Fibroblast of skin of left quadriceps (primary cell): ENCODE measurements at regions not wholly inside any gene's neighbourhood (a gene's known extent, or its start where the extent isn't known, plus 50 kb on each side); places are given as distances from the start of the nearest gene placed in this dataset.

ENCODE experiments used
- DNase-seq, 2 experiments: peaks; one replicate each; pipeline ENCODE4 v3.0.0-alpha.2; 2013; ENCODE audit warnings: low read depth in 2 of 2

DNA sequence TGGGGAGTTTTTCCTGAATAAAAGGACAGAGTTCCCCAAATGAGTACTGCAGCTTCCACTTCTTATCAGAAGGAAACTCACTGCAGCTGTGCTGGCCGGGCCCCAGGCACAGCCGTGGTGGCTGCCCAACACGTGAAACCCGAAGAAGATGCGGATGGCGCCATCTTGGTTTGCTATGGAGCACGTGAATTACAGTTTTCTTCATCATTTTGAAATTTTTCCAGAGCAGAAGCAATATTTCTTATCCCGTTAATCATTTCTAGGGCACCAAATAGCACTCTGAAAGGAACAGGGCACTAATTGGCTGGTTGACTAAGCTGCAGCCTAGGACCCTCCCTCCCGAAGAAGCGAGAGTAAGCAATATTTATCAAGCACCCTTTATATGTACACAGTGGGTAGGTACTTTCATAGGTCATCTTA, 63.2 kb upstream of the EPS8L3 start:
- DNase-seq: no peak

DNA sequence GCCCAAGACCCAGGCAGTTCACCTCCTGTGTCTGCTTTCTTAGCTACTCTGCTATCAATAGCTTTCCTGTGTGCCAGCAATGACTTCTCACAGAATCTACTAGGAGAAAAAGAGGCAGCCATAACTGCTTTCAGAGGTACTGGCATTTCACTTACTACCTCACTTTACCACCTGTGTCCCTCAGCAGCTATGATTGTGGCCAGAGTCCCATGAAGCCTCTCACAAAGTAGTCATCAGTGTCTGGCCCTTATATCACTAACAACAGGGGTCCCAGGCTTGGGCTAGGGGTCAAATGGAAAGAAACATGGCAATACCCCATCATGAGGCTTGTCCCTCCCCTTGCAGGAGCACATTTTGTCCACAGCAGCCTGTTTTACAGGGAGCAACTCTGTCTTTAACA, 62.7 kb upstream of the EPS8L3 start:
- no peak for DNase-seq

DNA sequence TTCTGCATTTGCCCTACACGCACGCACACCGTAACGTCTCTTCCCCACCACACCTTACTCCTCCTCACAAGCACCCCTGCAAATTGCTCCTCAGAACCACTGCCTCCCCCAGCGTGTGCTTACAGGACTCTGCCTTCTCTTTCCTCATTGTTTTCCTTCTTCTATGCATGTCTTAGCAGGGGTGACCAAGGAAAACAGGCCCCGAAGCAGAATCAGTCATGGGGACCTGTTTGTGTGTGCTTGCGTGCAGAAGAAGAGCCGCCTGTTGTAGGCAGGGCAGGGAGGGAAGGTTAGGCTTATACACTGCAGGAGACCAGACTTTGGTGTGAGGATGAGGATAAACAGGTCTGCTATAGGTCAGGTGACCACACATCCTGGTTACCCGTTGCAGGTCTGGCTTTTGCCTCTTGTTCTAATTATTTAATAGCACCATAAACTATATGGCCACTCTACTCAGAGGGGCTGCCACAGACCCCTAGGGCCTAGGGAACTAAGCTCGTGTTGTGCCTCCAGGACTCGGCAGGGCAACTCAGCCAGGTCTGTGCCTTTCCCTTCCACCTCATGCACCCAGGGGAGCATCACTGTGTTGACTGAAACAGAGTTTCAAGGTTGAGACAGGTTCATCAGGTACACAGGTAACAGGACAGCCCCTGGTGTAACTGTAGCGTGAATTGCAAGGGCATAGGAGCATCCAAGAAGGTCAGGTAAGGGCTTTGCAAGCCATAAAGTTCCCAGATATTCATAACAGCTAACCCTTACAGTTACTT, 60.8 kb upstream of the EPS8L3 start:
- no peak for DNase-seq

DNA sequence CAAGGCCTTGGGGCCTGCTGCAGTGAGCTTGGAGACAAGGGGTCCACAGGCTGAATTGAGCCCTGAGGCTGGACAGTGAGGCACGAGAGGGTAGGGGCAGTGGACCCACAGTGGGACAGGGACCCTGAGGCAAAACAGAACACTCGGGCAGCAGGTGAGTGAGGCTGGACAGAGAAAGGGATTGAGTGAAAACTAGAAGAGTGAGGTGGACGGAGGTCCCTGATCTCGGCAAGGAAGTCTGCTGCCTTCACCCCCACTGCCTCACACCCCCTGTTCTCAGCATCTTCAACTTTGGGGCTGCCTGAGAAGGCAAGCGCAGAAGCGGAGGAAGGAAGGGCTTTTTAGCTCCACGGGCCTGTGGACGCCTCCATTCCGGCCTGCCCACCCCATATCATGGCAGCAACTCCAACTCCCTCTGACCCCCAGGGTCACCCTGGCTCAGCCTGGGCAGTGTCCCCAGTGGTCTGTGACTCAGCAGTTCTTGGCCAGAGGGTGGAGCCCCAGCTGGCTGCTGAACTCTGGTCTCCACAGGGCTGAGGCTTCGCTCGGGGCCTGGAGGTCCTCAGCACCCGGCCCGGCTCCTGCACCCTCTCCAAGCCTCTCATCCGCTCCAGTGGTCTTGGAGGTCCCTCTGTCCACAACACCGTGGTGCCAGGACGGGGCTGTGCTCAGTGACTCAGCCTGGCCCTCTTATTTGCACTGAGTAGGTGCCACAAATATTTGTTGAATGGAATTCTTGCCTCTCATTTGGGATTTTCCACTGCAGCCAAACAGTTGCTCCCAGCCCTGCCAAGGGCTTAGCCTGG, 60.0 kb upstream of the EPS8L3 start:
- DNase-seq: no peak

DNA sequence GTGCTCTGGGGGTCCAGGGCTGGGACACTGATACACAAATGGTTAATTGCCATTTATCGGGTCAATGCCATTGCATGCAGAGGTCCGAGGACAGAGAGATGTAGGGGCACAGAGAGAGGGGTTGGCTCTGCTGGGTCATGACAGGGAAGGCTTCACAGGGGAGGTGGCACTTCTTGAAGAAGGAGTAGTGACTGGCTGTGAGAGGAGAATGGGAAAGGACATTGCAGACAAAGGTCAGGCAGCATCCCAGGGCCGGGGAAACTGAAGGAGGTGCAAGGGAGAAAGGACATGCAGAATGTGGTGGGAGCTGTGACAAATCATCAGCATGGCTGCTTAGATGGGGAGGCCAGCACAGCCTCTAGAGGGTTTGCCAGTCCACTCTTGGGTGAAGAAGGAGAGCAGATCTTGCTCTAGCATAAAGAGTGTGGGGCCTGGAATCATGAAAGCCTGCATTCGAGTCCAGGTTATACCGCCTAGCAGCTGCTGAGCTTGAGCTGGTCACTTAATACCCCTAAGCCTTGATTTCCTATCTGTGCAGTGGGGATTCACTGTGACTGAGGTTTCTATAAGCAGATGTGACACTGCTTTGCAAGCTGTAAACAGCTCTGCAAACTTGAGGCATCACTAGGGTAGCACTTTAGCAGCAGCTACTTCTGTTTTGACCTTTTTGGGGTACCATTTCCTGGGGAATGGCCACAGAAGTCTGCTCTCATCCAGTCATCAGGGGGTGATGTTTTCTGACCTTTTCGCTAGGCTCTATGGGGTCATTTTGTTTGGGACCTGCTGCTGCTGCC, 59.2 kb upstream of the EPS8L3 start:
- DNase-seq: no peak

DNA sequence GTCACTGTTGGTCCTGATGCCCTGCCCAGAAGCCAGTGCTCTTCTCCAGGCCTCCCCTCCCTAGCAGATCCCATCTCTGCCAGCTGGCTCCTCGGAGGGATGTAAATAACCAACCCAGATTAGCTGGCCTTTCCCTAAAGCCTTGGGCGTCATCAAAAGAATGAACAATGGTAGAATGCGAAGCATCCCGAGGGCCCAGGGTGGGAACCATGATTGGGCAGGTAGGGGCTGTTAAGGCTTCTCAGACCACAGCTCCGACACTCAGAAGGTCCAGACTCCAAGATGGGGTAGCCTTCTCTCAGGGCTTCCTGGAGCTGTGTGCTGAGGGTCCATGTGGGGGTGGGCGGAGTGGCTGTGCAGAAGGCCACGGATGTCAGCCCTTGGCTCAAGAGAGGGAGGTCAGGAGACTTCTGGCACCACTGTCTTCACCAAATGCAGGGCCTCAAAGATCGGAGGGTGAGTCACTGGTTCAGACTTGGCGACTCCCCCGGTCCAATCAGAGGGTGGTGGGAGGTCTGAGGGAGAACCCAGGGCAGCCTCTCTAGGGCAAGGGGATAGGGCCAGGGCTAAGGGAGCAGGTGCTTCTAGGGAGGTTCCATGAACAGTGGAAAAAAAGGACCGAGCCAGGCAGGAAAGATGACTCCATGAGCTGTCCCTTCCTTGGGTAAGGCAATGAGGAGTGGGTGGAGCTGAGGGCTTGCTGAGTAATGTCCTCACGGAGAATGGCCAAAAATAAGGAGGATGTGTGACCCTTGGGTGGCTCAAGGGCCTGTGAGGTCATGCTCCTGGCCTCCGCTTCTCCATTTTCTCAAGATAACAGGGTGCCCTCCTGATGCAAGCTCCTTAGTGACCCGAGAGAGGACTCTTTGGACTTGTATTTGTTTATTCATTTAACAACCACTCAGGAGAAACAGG, 58.4 kb upstream of the EPS8L3 start:
- DNase-seq: no peak

DNA sequence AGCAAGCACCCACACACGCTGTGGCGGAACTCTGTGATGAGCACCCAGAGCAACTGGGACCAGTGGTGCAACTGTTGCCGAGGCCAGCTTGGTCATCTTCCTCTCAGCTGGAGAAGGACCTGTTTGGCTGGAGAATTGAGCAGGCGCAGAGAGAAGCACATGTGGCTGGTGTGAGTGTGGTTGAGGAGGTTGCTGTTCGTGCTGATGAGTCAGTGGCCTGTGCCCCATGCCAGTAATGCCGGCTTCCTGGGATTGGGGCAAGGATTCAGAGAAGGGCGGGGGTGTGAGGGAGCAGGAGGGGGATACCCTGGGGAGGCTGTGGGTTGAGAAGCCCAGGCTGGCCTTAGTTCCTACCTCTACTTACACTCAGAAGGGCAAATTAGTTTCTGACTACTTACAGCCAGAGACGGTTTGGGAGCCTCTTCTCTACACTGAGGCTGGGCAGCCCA, 57.5 kb upstream of the EPS8L3 start:
- peak; percentile 58 to 61 for DNase-seq

DNA sequence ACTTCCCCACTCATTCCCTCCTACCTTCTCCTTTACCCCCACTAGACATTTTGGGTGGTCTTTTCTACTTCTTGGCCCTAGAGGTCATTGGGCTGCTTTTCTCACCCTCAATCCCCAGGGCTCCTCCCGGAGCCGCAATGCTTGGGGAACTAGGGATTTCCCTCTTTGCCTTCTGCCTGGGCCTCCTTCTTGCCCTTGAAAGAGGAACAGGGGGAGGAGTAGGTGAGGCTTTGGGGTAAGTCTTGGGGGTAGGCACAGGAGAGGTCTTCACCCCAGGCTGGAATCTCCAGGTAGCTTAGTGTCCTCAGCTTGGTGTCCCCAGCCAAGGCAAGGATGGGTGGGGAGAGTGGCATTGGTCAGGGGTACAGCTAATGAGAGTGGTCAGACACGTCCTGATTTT, 56.2 kb upstream of the EPS8L3 start:
- no peak for DNase-seq

DNA sequence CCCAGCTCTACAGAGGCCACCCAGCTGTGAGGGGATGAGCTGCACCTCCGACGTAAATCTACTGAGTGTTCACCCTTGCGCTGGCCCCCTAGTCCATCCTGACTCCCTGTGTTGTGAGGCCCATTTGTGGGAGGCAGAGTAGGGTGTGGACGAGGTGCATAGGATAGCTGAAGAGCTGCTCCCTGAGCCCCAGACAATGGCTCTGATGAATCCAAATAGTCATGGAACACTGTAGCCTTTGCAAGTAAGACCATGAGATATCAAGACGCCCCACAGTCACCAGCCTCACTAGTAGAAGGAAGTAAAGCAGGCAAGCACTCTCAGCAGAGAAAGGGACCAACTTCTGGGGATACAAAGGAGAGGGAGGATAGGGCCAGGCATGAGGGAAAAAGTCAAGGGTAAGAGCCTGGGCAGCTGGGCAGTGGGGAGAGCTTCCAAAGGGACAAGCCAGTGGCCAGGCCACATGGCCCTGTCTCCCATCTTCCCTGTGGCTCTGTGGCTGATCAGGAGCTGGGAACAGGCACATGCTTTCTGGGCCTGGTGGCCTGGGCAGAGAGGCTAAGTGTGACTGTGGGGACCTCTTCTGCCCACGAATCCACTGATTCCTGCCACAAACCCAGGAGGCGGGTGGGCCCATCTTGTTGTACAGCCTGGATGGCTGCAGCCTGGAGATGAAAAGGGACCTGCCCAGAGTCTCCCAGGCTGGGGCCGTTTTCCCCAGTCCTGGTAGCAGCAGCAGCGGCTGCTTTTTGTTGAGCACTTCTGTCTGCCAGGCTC, 55.5 kb upstream of the EPS8L3 start:
- DNase-seq: no peak

DNA sequence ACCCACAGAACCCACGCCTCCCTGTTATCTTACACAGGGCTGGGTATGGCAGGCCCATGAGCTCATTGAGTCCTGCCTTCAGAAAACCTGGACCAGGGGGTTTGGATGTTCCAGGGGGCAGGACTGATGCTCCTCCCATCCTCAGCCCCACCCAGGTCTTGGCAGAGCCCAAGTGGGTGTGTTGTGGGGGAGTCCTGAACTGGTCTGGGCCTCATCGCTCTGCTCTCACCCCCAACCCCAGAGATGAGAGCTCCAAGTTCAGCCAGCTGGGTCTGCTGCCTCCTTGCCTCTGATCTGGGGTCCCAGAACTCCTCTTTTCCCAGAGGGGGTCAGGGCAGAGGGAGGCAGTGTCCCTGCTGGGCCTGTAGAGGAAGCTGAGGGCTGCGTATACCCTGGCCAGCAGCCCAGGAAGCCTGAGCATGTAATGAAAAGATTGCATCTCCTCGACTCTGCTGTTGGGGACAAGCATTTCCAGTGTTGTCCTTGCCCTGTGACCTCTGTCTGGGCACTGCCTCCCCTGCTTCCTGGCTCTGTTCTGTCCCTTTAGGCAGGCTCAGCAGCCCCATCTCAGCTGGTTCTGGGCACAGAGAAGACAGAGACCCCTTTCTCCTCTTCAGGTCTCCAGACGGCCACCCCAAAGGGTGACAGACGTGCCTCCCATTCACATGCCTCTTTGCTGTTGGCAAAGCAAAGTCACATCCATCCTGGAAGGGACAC, 54.7 kb upstream of the EPS8L3 start:
- DNase-seq: no peak

DNA sequence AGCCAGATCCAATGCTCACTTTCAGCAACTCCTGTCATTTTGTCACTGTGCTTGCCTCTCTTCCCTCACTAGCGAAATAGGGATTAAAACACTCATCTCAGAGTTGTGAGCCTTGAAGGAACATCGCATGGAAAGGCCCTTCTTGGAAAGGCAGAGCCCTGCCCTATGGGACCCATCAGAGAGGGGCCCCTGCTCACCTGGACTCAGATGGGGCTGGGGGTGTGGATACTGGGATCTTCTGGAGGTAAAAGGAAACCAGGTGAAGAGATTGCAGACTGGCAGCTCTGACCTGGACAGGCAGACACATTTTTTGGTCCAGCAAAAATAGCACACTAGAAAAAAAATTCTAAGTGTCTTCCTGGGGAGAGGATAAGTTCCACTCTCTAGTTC, 54.2 kb upstream of the EPS8L3 start:
- DNase-seq: no peak

DNA sequence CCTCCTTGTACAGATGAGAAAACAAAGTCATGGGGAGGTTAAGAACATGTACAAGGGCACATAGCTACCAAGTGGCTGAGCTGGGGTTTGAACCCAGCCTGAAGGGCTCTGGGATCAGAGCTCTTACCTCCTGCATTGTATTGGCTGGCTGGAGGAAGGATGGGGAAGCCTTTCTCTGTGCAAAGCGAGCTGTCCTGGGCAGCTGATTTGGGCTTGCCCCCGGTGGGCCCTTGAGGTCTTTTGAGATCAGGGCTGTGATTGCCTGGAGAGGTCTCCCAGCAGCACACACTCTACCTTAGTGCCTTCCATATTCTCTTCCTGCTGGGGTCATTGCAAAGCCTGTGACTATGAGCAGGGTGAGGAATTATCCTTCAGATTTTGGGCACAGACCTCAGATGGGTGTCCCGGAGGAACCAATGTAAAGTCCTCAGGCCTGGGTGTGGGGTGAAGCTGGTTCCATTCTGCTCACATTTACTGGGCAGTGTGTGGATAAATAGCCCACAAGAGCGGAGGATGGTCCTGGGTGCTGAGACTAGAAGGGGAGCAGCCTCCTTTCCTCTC, 53.3 kb upstream of the EPS8L3 start:
- no peak for DNase-seq

DNA sequence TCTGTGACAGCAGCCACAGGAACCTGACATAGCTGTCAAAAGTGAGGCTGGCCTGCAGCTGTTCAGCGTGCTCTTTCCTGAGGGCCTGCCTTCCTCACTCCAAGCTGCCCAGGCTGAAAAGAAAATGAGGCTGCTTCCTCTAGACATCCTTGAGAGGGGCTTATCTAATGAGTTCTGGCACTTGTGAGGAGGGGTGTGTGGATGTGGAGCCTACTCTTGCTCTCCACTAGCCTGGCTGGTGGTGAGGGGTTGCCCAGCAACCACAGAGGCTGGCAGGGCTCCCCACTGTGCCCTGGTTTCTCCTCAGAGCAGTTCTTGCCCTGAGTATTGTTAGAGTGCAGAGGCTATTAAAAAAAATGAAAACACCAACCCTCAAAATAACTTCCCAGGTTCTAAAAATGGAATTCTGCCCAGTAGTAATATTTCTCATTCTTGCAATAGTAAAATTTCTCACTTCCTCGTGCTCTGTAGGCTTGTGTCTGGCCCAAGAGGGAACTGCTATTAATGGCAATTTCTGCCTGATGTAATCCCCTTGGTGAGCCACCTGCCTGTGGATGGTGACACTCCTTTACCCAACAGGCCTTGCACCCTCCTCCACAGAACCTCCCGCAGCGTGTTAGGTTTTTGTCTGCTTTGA, 52.6 kb upstream of the EPS8L3 start:
- no peak for DNase-seq

DNA sequence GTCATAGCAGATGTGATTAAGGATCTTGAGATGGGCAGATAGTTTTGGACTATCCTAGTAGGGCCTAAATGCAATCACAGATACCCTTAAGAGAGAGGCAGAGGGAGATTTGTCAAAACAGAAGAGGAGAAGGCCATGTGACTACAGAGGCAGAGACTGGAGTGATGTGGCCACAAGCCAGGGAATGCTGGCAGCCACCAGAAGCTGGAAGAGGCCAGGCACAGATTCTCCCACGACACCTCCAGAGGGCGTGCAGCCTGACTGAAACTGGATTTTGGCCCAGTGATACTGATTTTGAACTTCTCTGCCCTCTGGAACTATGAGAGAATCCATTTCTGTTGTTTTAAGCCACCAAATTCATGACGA, 52.1 kb upstream of the EPS8L3 start:
- no peak for DNase-seq

DNA sequence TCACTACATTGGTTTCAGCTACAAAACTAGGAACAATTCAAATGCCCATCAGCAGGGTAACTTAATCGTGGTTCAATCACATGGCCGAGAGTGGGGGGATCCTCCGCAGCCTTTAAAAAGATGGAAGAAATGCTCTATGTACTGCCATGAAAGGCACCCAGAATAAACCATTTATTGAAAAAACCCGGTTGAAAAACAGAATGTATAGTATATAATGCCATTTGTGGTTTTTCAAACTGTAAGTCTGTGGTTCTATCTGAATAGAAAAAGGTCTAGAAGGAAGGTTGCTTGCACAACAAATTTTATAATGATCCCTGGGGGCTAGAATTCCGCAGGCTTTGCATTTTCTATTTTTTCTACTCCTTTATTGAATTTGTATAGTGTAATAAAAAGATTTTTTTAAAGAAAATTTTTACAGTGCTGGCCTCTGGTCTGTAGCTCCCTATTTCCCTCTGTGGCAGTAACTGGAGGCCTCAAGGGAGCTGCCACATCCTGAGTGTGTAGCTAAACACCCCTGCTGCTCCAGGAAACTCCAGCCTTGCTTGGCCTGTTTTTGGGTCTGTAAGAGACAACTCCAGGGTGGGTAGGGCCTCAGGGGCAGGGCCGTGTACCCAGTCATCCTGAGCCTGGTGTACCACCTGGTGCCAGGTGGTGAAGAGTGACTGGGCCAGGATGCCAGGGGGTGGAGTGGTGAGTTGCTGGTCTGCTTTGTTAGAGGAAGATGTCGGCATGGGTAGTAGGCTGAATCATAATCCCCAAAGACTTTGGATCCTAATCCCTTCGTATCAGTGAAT, 51.5 kb upstream of the EPS8L3 start:
- no peak for DNase-seq

DNA sequence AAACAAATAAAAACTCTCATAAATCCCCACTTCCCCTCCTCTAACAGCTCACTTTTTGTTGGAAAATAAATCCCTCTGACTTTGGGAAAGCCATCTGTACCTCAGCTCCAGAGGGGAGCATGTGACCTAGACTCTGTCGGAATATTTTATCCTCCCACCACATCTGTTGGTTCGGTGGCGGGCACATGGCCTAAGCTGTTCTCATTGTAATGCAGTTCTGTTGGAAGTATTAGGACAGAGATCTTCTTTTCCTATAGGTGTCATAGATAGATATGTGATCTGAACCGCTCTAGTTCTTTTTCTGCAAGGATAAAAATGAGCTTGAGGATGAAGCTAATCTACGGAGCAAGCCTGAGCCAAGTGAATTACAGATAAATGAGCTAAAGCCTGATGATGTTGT, 50.5 kb upstream of the EPS8L3 start:
- no peak for DNase-seq
